Loucy (cell line): ENCODE measurements at regions not wholly inside any gene's neighbourhood (a gene's known extent, or its start where the extent isn't known, plus 50 kb on each side); places are given as distances from the start of the nearest gene placed in this dataset.

Experiments
- H2AFZ ChIP-seq: fragments of 200-600 bp; sonication (generic); 2 replicates; pipeline ENCODE4 v1.6.0; 2016; ENCODE audit warnings: antibody characterized with exemption, mild to moderate bottlenecking, low read length, moderate library complexity
- H3F3A ChIP-seq: fragments of 200-600 bp; 2 replicates; pipeline ENCODE4 v1.6.0; 2016; ENCODE audit warnings: antibody characterized with exemption, low read depth, mild to moderate bottlenecking
- H3K27me3 ChIP-seq: fragments of 200-600 bp; sonication (generic); 2 replicates; pipeline ENCODE4 v1.6.1; 2014; ENCODE audit warnings: low read length, mild to moderate bottlenecking; ENCODE audit not compliant: insufficient read depth, poor library complexity, severe bottlenecking
- H3K36me3 ChIP-seq: fragments of 200-600 bp; sonication (generic); 2 replicates; pipeline ENCODE4 v1.6.1; 2016; ENCODE audit warnings: low read length; ENCODE audit not compliant: insufficient read depth
- H3K4me1 ChIP-seq: fragments of 200-600 bp; sonication (generic); 2 replicates; pipeline ENCODE4 v1.5.1; 2014; ENCODE audit warnings: low read length, mild to moderate bottlenecking; ENCODE audit not compliant: insufficient read depth, poor library complexity, severe bottlenecking
- H3K4me2 ChIP-seq: fragments of 200-600 bp; sonication (generic); 2 replicates; pipeline ENCODE4 v1.6.0; 2014; ENCODE audit warnings: antibody characterized with exemption, low read length, low read depth, mild to moderate bottlenecking; ENCODE audit not compliant: poor library complexity, severe bottlenecking
- H3K4me3 ChIP-seq: fragments of 200-600 bp; sonication (generic); 2 replicates; pipeline ENCODE4 v1.5.1; 2014; ENCODE audit warnings: low read length, mild to moderate bottlenecking, mixed read lengths; ENCODE audit not compliant: poor library complexity, severe bottlenecking
- H3K79me2 ChIP-seq: fragments of 200-600 bp; sonication (generic); 2 replicates; pipeline ENCODE4 v1.6.1; 2014; ENCODE audit warnings: low read length; ENCODE audit not compliant: insufficient read depth
- H3K9ac ChIP-seq: fragments of 200-600 bp; sonication (generic); 2 replicates; pipeline ENCODE4 v1.6.0; 2014; ENCODE audit warnings: mild to moderate bottlenecking, low read depth, low read length, moderate library complexity; ENCODE audit not compliant: poor library complexity, severe bottlenecking
- H3K9me2 ChIP-seq: fragments of 200-600 bp; sonication (generic); replicated peaks from 2 replicates; pipeline ENCODE4 v1.6.1; 2016; ENCODE audit warnings: low read depth, low read length, mixed read lengths
- H3K9me3 ChIP-seq: fragments of 200-600 bp; sonication (generic); 2 replicates; pipeline ENCODE4 v1.6.1; 2014; ENCODE audit warnings: mild to moderate bottlenecking, antibody characterized with exemption, low read length, low read depth; ENCODE audit not compliant: insufficient read depth
- H4K20me1 ChIP-seq: fragments of 200-600 bp; sonication (generic); 2 replicates; pipeline ENCODE4 v1.6.0; 2014; ENCODE audit warnings: antibody characterized with exemption, low read length, mild to moderate bottlenecking; ENCODE audit not compliant: insufficient read depth, poor library complexity, severe bottlenecking
- CTCF ChIP-seq: fragments of 200-600 bp; sonication (generic); conservative IDR thresholded peaks from 2 replicates; pipeline ENCODE4 v1.5.1; 2014; ENCODE audit warnings: mild to moderate bottlenecking, antibody characterized with exemption, low read length
- EZH2phosphoT487 ChIP-seq: fragments of 200-600 bp; IDR thresholded peaks from 2 replicates; pipeline ENCODE4 v1.6.1; 2018; ENCODE audit warnings: antibody characterized with exemption, mild to moderate bottlenecking, moderate library complexity, borderline replicate concordance

- no peaks in the 10 kb centered on the region for H3K36me3 ChIP-seq
- H3K4me3 ChIP-seq = no peak overlapping the region
- no peak overlapping the region for H3K9ac ChIP-seq
These were observed 77.4 kb downstream of the KLF15 start for GRCh38 chr3:126279853-126280252.

GRCh38 chr3:126277629-126278378 is 79.4 kb downstream of the KLF15 start:
- H3K4me1 ChIP-seq = no peaks in the 10 kb centered on the region
- no peaks in the 10 kb centered on the region for H3K79me2 ChIP-seq
- no peak overlapping the region for H2AFZ ChIP-seq
- no peaks in the 10 kb centered on the region for H3K9me2 ChIP-seq
- TF ChIP-seq EZH2phosphoT487 (no peak), CTCF (no peak)
- no peaks in the 10 kb centered on the region for H4K20me1 ChIP-seq
- H3K27me3 ChIP-seq = no peaks in the 10 kb centered on the region
- no peak overlapping the region for H3K9ac ChIP-seq
- H3K36me3 ChIP-seq = no peaks in the 10 kb centered on the region
- H3K4me3 ChIP-seq = no peak overlapping the region
- no peak overlapping the region for H3K4me2 ChIP-seq
- no peaks in the 10 kb centered on the region for H3F3A ChIP-seq
- H3K9me3 ChIP-seq = no peaks in the 10 kb centered on the region

More at GRCh38 chr3:126279853-126280252, 77.4 kb downstream of the KLF15 start:
- no peaks in the 10 kb centered on the region for H4K20me1 ChIP-seq
- H3F3A ChIP-seq = no peaks in the 10 kb centered on the region
- no peaks in the 10 kb centered on the region for H3K4me1 ChIP-seq
- no peaks in the 10 kb centered on the region for H3K79me2 ChIP-seq
- no peak overlapping the region for H2AFZ ChIP-seq
- H3K9me2 ChIP-seq = no peaks in the 10 kb centered on the region
- H3K9me3 ChIP-seq = no peaks in the 10 kb centered on the region
- no peak for TF ChIP-seq EZH2phosphoT487
- TF ChIP-seq CTCF = no peak
- H3K4me2 ChIP-seq = no peak overlapping the region
- H3K27me3 ChIP-seq = no peaks in the 10 kb centered on the region

- Histone ChIP-seq H4K20me1 (no peaks in the 10 kb centered on the region), H3K4me2 (no peak overlapping the region), H3K9me3 (no peaks in the 10 kb centered on the region), H3F3A (no peaks in the 10 kb centered on the region), H3K9ac (no peak overlapping the region), H3K4me3 (no peak overlapping the region), H3K9me2 (no peaks in the 10 kb centered on the region), H3K27me3 (no peaks in the 10 kb centered on the region), H3K79me2 (no peaks in the 10 kb centered on the region), H3K36me3 (no peaks in the 10 kb centered on the region), H2AFZ (no peak overlapping the region; the same call in 1 of the 2 replicates), H3K4me1 (no peaks in the 10 kb centered on the region)
- no peak for TF ChIP-seq EZH2phosphoT487
- TF ChIP-seq CTCF = no peak
These were observed 81.6 kb downstream of the KLF15 start for GRCh38 chr3:126275620-126275904.
